ENCODE measurements at regions not wholly inside any gene's neighbourhood (a gene's known extent, or its start where the extent isn't known, plus 50 kb on each side); places are given as distances from the start of the nearest gene placed in this dataset.
A peak's percentile ranks its signal among the peaks of the same experiment; 100 is the strongest.

DNA sequence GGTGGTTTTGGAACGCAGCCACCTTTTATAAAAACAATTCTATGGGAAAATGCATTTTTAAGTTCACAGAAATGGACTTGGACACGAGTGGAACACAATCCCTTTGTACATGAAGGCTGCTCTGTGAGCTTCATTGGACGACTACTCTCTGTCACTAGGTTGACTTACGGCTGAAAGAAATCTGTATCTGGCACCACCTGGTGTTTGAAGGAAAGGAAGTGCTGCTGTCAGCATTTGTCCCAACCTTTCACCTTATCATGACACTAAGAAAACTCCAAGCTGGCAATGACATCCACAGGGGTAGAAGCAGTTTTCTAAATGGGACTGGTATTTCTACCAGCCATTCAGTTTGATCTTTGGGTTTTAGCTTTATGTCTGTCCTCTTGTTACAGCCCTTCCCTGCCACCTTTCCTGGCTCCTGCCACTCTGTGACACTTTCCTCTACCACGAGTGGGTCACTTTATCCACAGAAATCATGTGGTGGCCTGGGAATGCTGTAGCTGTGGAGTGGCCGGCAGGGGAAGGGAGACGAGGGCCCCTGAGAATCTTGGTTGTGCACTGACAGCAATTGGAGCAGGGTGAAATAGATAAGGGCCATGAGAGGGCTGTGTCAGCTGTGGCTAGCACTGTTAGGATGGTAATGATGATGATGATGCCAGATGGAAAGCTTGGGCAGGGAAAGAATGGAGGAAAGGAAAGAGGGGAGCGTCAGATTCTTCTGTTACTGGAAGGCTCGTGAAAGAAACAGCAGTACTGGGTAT, 85.2 kb downstream of the TBX19 start:
- Histone ChIP-seq H3K36me3 (replicated peaks; ENCODE audit: low read depth, low read length) (no peaks in the 10 kb centered on the region), H3K9me3 (ENCODE audit: insufficient read depth, low read length) (no peaks in the 10 kb centered on the region), H3K4me2 (ENCODE audit: low read length) (no peak overlapping the region), H3K27me3 (ENCODE audit: low read depth, low read length) (peaks cover 45% of the 10 kb centered on the region), H3K79me2 (ENCODE audit: low read length) (no peaks in the 10 kb centered on the region), H3K9ac (ENCODE audit: low read length) (no peak overlapping the region), H3K4me1 (ENCODE audit: low read length) (no peaks in the 10 kb centered on the region), H3K27ac (ENCODE audit: low read length) (no peak overlapping the region), H2AFZ (ENCODE audit: low read depth, low read length) (no peak overlapping the region), H4K20me1 (ENCODE audit: insufficient read depth, low read length) (no peaks in the 10 kb centered on the region), H3K4me3 (ENCODE audit: low read length) (no peak overlapping the region)
- TF ChIP-seq EZH2phosphoT487 (IDR thresholded peaks at IDR 0.05; ENCODE audit: low read depth) (no peak), CTCF (IDR thresholded peaks at IDR 0.05; ENCODE audit: low read depth, low read length) (peak; percentile 45)
